Stimulated activated naive CD8-positive, alpha-beta T cell treated with anti-CD3 and anti-CD28 coated beads, Interleukin-15, amount 100 ng/mL, for 72 hours (primary cell): ENCODE measurements at regions not wholly inside any gene's neighbourhood (a gene's known extent, or its start where the extent isn't known, plus 50 kb on each side); places are given as distances from the start of the nearest gene placed in this dataset.

Experiments used
- ATAC-seq: fragments of 150-1000 bp; cut with Tn5 transposase; 2 replicates; pipeline ENCODE4 v1.10.0; 2021; ENCODE audit warnings: mild to moderate bottlenecking, moderate library complexity
- DNase-seq, 2 donors: peaks; one replicate each; pipeline ENCODE4 v3.0.0; 2021 to 2022
- H3K27ac Mint-ChIP-seq, 2 donors: one replicate each; pipeline ENCODE4 v1.8.0; 2022; ENCODE audit warnings: mild to moderate bottlenecking in 2 of 2, mixed read lengths in 2 of 2, moderate library complexity in 2 of 2
- H3K27me3 Mint-ChIP-seq: one replicate; pipeline ENCODE4 v1.8.0; 2022; ENCODE audit warnings: mixed read lengths
- H3K4me1 Mint-ChIP-seq: one replicate; pipeline ENCODE4 v1.8.0; 2022; ENCODE audit warnings: mild to moderate bottlenecking, mixed read lengths
- H3K4me3 Mint-ChIP-seq, 2 donors: one replicate each; pipeline ENCODE4 v1.8.0; 2022; ENCODE audit warnings: mild to moderate bottlenecking in 2 of 2, mixed read lengths in 2 of 2, moderate library complexity in 1 of 2
- H3K9me3 Mint-ChIP-seq, 2 donors: one replicate each; pipeline ENCODE4 v1.8.0; 2022; ENCODE audit warnings: mixed read lengths in 2 of 2

DNA sequence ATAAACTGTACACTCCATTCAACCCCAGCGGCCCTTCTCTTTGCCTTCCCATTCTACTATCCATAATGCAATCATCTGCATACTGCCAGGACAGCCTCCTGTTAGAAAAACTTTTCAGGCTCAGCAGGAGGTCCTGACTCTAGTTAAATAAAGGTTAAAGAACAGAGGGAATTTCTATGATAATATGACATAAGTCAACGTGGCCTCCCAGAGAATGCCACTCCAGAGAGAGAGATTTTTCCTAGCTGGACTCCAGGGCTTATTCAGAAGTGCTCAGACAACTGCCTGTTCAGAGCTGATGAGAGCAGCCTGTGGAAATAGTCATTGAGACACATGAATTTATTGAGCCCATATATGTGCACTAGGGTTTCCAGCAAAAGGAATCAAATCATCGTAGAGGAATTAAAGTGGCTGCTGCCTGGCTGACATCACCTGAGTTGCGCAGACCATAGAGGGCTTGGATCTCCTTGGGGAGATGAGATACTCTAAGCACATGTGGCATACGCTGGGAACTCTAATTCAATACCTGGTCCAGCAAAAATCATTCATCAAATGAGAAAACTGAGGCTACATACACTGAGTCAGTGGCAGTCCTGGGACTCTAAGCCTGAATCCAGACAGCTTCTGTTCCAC lies 736.2 kb downstream of the PTPRU start:
- DNase-seq (no peak), ATAC-seq (no peak)
- Mint-ChIP-seq H3K27me3 (peaks cover 28% of the 10 kb centered on the region), H3K4me3 (no peak overlapping the region), H3K4me1 (no peaks in the 10 kb centered on the region), H3K9me3 (peaks cover 6 to 13% of the 10 kb centered on the region in 2 donors), H3K27ac (no peak overlapping the region)

GRCh38 chr1:29971703-29972102 lies 735.4 kb downstream of the PTPRU start:
- H3K27me3 Mint-ChIP-seq, result peaks cover 28% of the 10 kb centered on the region
- no peak overlapping the region for H3K4me3 Mint-ChIP-seq
- H3K27ac Mint-ChIP-seq, result no peak overlapping the region
- ATAC-seq (no peak), DNase-seq (no peak)
- peaks cover 6% of the 10 kb centered on the region in 2 donors for H3K9me3 Mint-ChIP-seq
- H3K4me1 Mint-ChIP-seq, result no peaks in the 10 kb centered on the region

GRCh38 chr1:29970747-29971325 lies 734.5 kb downstream of the PTPRU start:
- no peak overlapping the region for H3K4me3 Mint-ChIP-seq
- DNase-seq, result no peak
- ATAC-seq, result no peak
- peaks cover 34% of the 10 kb centered on the region for H3K27me3 Mint-ChIP-seq
- no peaks in the 10 kb centered on the region for H3K4me1 Mint-ChIP-seq
- no peak overlapping the region for H3K27ac Mint-ChIP-seq
- H3K9me3 Mint-ChIP-seq, result peaks cover 6% of the 10 kb centered on the region in 2 donors

DNA sequence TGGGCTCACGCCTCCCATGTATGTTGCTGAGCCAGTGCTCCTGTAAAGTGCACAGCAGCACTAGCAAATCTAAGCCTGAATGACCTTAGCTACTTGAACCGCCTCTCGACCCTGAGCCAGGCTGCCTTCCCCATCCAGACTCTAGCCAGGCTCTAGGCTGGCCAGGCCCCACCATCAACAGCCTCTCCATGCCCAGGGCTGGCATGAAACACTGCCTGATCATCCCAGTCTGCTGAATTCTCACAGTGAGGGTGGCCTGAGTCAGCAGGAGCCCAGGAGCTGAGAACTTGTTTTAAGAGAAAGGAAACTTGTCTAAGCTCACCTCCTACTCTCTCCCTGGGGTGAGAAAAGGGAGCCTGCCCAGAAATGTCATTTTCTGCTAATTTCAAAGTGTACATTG lies 733.3 kb downstream of the PTPRU start:
- Mint-ChIP-seq H3K27me3 (peaks cover 36% of the 10 kb centered on the region), H3K9me3 (peaks cover 5 to 6% of the 10 kb centered on the region in 2 donors), H3K4me3 (no peak overlapping the region), H3K27ac (no peak overlapping the region), H3K4me1 (no peaks in the 10 kb centered on the region)
- DNase-seq, result no peak
- no peak for ATAC-seq

GRCh38 chr1:29967261-29967660 lies 730.9 kb downstream of the PTPRU start:
- no peak overlapping the region for H3K4me3 Mint-ChIP-seq
- no peak for ATAC-seq
- no peak overlapping the region for H3K27ac Mint-ChIP-seq
- H3K4me1 Mint-ChIP-seq, result no peaks in the 10 kb centered on the region
- H3K27me3 Mint-ChIP-seq, result peaks cover 36% of the 10 kb centered on the region
- no peaks in the 10 kb centered on the region for H3K9me3 Mint-ChIP-seq
- no peak for DNase-seq

GRCh38 chr1:29966526-29967045 lies 730.3 kb downstream of the PTPRU start:
- DNase-seq (no peak), ATAC-seq (no peak)
- Mint-ChIP-seq H3K27me3 (peaks cover 32% of the 10 kb centered on the region), H3K4me1 (no peaks in the 10 kb centered on the region), H3K4me3 (no peak overlapping the region), H3K9me3 (no peaks in the 10 kb centered on the region), H3K27ac (peak overlapping the region in 1 of 2 donors; percentile 12)

DNA sequence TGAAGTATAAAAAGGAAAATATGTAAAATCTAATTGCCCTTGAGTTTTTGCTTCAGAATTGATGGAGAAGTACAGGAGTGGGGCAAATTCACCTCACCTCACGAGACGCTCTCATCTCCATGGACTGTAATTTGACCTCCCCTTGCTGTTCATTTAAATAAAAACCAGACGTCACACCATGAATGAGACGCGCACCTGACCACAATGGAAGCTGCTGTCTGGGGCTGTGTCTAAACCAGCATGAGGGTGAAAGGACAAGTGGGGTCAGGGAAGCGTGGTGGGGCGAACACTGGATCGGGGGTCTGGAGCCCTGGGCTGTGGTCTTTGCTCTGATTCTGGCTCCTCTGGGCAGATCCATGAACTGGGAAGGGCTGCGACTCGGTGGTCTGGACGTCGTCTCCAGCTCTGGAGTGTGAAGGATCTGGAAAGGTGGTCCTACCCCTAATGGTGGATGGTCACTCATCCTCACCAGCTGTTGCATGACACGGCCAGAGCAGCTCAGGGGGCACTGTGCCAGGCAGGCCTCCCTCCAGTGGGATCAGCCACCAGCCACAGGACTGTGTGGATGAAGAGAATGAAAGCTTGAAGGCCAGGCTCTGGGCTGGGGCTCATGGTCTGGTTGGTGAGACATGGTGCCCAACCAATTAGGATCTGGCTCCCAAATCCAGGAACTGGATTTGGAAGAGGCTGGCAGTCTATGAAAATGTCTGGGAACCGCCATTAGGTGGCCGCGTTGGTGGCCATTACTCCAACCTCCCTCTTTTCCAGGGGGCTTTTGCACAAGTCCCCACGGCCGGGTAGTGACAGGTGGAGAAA lies 728.6 kb downstream of the PTPRU start:
- Mint-ChIP-seq H3K27ac (no peak overlapping the region), H3K27me3 (peaks cover 21% of the 10 kb centered on the region), H3K4me1 (no peaks in the 10 kb centered on the region), H3K4me3 (no peak overlapping the region), H3K9me3 (no peaks in the 10 kb centered on the region)
- no peak for ATAC-seq
- DNase-seq, result no peak

- ATAC-seq (no peak), DNase-seq (no peak)
- Mint-ChIP-seq H3K9me3 (no peaks in the 10 kb centered on the region), H3K4me3 (no peak overlapping the region), H3K4me1 (no peaks in the 10 kb centered on the region), H3K27me3 (peaks cover 11% of the 10 kb centered on the region), H3K27ac (no peak overlapping the region)
These were observed 727.6 kb downstream of the PTPRU start for GRCh38 chr1:29963946-29964345.

GRCh38 chr1:29962831-29963247 lies 726.5 kb downstream of the PTPRU start:
- ATAC-seq (no peak), DNase-seq (no peak)
- Mint-ChIP-seq H3K27ac (no peak overlapping the region), H3K9me3 (no peaks in the 10 kb centered on the region), H3K27me3 (peaks cover 8% of the 10 kb centered on the region), H3K4me3 (no peak overlapping the region), H3K4me1 (no peaks in the 10 kb centered on the region)

GRCh38 chr1:29962336-29962735 lies 726.0 kb downstream of the PTPRU start:
- Mint-ChIP-seq H3K4me1 (no peaks in the 10 kb centered on the region), H3K27me3 (peaks cover 8% of the 10 kb centered on the region), H3K27ac (no peak overlapping the region), H3K9me3 (no peaks in the 10 kb centered on the region), H3K4me3 (no peak overlapping the region)
- no peak for ATAC-seq
- DNase-seq, result no peak

- ATAC-seq, result no peak
These were observed 725.2 kb downstream of the PTPRU start for GRCh38 chr1:29961293-29962059.

DNA sequence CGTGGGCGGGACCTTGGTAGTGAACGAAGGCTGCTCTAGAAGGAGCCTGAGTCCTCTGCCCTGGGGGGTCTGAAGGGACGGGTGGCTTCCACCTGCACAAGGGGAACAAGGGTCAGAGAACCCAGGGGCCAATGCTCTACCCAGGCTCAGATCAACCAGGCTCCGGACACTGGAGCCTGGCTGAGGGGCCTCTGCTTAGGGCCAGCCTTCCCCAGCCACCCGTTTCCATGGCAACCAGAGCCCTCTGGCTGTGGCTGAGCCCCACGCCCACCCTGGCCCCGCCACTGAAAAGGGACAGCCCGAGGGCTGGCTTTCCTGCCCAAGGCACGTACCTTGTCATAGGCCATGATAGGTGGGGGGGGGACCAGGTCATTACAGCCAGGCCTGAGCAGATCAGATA lies 724.6 kb downstream of the PTPRU start:
- ATAC-seq (no peak), DNase-seq (no peak)
- Mint-ChIP-seq H3K4me1 (no peaks in the 10 kb centered on the region), H3K27ac (no peak overlapping the region), H3K9me3 (no peaks in the 10 kb centered on the region), H3K4me3 (no peak overlapping the region), H3K27me3 (peaks cover 8% of the 10 kb centered on the region)

More at GRCh38 chr1:29961293-29962059, 725.2 kb downstream of the PTPRU start:
- Mint-ChIP-seq H3K27ac (no peak overlapping the region), H3K4me3 (no peak overlapping the region), H3K4me1 (no peaks in the 10 kb centered on the region), H3K27me3 (peaks cover 14% of the 10 kb centered on the region), H3K9me3 (no peaks in the 10 kb centered on the region)
- DNase-seq, result no peak

DNA sequence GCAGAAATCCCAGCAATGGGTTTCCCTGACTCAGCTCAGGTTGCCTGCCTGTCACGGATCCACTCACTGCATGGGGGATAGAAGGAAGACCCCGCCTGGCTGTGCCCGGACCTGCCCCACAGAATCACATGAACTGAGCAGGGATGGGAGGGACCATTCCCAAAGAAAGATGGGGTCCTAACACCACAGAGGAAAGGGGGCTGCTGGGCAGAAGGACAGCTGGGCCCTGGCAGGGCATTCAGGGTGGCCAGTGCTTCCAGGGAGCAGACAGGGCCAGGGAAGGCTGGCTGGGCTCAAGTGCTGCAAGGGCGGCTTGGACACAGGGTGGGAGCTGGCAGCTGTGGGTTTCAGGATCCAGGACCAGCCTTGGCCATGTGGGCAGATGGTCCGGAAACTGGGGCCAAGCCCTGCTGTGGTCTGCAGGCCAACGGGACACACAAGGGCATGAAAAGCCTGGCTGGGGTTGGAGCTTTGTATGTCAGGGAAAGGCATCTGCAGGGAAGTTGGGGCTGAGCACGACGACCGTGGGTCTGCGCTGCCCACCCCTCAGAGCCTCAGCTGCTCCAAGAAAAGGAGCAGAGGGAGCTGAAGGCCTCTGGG lies 723.9 kb downstream of the PTPRU start:
- peaks cover 6% of the 10 kb centered on the region for H3K27me3 Mint-ChIP-seq
- no peak overlapping the region for H3K27ac Mint-ChIP-seq
- DNase-seq (no peak), ATAC-seq (no peak)
- H3K4me3 Mint-ChIP-seq, result no peak overlapping the region
- no peaks in the 10 kb centered on the region for H3K4me1 Mint-ChIP-seq
- H3K9me3 Mint-ChIP-seq, result no peaks in the 10 kb centered on the region

DNA sequence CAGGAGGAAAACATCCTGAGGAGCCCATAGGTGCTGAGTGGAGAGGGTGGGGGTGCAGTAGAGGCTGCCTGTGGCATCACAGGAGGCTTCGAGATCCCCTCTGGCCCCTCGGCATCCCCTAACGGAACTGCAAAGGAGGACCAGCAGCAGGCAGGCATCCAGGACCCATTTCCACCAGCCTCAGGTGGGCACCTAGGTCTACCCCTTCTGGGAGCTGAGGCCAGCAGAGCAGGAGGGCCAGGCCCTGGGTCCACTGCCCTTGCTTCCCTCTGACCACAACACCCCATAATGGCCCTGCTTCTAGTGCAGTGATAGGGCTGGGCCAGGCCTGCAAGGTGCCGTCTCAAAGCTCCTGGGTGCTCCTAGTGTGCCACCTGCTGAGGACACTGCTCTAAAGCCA lies 723.0 kb downstream of the PTPRU start:
- Mint-ChIP-seq H3K27me3 (peaks cover 6% of the 10 kb centered on the region), H3K9me3 (no peaks in the 10 kb centered on the region), H3K27ac (no peak overlapping the region), H3K4me3 (no peak overlapping the region), H3K4me1 (no peaks in the 10 kb centered on the region)
- DNase-seq (no peak), ATAC-seq (no peak)

DNA sequence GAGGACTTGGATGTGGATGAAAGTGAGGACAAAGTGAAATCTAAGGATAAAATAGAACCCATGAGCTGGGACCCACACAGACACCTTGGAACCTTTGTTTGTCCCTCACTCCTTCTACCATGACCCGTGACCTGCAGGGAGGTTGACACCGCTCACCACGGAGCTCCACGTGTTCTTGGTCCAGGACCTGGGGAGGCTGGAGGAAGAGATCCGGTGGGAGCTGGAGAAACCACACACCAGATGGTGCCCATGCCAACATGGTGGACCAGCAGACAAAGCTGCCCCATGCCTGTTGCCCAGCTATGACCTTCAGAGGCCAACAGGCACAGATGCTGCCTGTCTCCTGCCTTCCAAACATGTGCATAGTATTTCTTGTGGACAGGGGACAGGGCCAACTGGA lies 721.9 kb downstream of the PTPRU start:
- H3K4me3 Mint-ChIP-seq, result no peak overlapping the region
- no peak for DNase-seq
- no peaks in the 10 kb centered on the region for H3K4me1 Mint-ChIP-seq
- H3K27me3 Mint-ChIP-seq, result peaks cover 6% of the 10 kb centered on the region
- H3K9me3 Mint-ChIP-seq, result no peaks in the 10 kb centered on the region
- peak overlapping the region in 1 of 2 donors; percentile 15 for H3K27ac Mint-ChIP-seq
- no peak for ATAC-seq
